A673 (cell line): ENCODE measurements at regions not wholly inside any gene's neighbourhood (a gene's known extent, or its start where the extent isn't known, plus 50 kb on each side); places are given as distances from the start of the nearest gene placed in this dataset.

Experiments used
- EZH2 ChIP-seq: fragments of 200-600 bp; sonication (generic); IDR thresholded peaks from 2 replicates; pipeline ENCODE4 v1.6.1; 2017; ENCODE audit warnings: borderline replicate concordance, low read depth, mild to moderate bottlenecking, mixed read lengths, antibody characterized with exemption, low read length; ENCODE audit not compliant: poor library complexity, severe bottlenecking
- TF ChIP-seq, protein P1 (sequence below): fragments of 300-800, 200-600 bp; sonication (generic); conservative IDR thresholded peaks from 2 replicates; pipeline ENCODE4 v1.5.1; 2017; ENCODE audit warnings: low read depth, mild to moderate bottlenecking, antibody characterized with exemption, low read length, moderate library complexity, mixed read lengths

DNA sequence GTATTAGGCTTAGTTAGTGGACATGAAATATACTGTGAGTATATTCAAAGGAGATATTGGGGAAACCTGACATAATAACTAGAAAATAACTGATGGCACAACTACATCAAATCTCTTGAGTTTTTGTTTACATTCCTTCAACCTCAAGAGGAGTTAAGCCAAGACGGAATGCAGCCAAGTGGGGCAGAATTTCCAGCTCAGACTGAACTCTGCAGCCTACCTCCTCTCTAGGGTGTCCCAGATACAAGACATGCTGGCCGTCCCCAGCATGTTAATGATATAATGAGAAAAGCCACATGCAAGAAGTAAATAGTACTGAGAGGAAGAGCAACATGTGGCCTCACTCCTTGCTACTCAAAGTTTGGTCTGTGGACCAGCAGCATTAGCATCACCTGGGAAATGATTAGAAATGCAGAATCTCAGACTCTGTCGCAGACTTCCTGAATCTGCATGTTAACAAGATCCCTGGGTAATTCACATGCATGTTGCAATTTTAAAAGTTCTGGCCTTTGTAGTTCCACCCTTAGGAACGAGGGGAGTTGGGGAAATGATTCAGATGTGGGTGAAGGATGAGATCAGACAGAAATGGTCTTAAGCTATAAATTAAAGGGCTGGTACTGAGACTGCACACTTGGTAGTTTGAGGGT, 118.4 kb upstream of the CACUL1 start:
- TF ChIP-seq, protein P1, sequence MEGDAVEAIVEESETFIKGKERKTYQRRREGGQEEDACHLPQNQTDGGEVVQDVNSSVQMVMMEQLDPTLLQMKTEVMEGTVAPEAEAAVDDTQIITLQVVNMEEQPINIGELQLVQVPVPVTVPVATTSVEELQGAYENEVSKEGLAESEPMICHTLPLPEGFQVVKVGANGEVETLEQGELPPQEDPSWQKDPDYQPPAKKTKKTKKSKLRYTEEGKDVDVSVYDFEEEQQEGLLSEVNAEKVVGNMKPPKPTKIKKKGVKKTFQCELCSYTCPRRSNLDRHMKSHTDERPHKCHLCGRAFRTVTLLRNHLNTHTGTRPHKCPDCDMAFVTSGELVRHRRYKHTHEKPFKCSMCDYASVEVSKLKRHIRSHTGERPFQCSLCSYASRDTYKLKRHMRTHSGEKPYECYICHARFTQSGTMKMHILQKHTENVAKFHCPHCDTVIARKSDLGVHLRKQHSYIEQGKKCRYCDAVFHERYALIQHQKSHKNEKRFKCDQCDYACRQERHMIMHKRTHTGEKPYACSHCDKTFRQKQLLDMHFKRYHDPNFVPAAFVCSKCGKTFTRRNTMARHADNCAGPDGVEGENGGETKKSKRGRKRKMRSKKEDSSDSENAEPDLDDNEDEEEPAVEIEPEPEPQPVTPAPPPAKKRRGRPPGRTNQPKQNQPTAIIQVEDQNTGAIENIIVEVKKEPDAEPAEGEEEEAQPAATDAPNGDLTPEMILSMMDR, result no peak
- TF ChIP-seq EZH2, result no peak
